TTC549 (cell line): ENCODE measurements at regions not wholly inside any gene's neighbourhood (a gene's known extent, or its start where the extent isn't known, plus 50 kb on each side); places are given as distances from the start of the nearest gene placed in this dataset.

ENCODE experiments used
- FAIRE-seq: peaks from 2 replicates; lab custom pipeline; 2012; peaks lifted over from hg19 to GRCh38; lab: Jason Lieb, UNC

DNA sequence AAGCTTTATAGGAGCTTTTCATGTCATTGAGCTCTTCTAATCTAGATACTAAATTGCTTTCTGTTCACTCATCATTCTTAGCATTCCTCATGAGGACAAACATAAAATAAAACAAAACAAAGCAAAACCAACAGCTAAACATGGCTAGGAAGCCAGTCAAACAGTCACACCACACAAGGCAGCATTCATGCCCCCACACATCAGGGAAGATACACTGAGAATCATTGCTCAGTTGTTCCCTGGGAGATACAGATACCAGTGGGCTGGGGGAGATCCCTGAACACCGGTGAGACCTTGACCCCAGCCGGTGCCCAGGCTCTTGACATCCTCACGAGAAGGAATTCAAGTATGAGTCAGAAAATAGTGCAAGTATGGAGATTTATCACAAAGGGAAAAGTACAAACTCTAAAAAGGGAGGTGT, 177.9 kb upstream of the ARL4C start:
- FAIRE-seq, result no peak

GRCh38 chr2:234673961-234674759, 177.3 kb upstream of the ARL4C start:
- FAIRE-seq, result no peak

GRCh38 chr2:234673501-234673900, 176.6 kb upstream of the ARL4C start:
- FAIRE-seq, result no peak

DNA sequence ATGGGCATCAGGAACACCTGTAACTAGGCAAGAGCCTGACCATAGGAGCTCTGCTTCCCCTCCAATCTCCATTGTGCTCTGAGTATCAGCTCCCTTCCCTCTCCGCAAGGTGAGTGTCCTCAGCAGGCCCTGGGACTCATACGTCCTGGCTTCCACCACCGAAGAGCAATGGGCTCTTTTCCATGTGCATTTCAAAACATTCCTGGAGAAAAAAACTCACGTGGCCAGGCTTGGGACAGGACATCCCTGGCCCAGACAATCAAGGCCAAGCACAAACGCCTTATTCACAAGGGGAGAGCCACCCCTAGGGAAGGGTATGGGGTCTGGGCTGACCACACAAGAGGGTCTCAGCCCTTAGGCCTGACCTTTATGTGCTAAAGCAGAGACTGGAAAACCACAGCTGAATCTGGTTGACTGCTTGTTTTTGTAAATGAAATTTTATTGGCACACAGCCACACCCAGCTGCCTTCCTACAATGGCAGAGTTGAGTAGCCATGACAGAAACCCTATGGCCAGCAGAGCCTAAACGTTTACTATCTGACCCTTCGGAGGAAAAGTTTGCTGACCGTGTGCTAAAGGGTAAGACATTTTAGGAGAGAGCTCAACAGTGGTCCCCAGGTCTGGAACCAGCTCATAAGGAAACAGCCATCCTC, 175.7 kb upstream of the ARL4C start:
- FAIRE-seq, result no peak

GRCh38 chr2:234671716-234672115, 174.8 kb upstream of the ARL4C start:
- FAIRE-seq, result no peak

GRCh38 chr2:234671231-234671630, 174.3 kb upstream of the ARL4C start:
- FAIRE-seq, result no peak

DNA sequence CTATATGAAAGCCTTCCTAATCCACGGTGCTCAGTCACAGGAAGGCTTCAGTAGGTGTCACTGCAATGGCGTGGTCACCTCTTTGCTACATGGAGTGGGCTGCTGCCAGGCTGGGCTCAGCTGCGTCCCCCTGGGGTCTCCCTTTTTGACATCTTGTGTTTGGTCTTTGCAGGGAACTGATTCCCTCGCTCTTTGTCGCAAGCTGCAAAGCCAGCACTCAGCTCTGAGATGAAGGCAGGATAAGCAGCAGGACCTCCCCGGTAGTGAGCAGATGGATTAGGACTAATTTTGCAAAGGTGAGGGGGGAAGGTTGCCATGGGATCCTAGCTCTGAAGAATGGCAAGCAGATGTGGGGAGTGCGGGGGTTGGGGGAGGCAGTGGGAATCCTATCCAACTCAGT, 173.9 kb upstream of the ARL4C start:
- FAIRE-seq, result no peak

- no peak for FAIRE-seq
Measured at GRCh38 chr2:234670052-234670451, 173.2 kb upstream of the ARL4C start.

GRCh38 chr2:234669621-234670020, 172.7 kb upstream of the ARL4C start:
- no peak for FAIRE-seq

GRCh38 chr2:234669001-234669400, 172.1 kb upstream of the ARL4C start:
- FAIRE-seq, result no peak

DNA sequence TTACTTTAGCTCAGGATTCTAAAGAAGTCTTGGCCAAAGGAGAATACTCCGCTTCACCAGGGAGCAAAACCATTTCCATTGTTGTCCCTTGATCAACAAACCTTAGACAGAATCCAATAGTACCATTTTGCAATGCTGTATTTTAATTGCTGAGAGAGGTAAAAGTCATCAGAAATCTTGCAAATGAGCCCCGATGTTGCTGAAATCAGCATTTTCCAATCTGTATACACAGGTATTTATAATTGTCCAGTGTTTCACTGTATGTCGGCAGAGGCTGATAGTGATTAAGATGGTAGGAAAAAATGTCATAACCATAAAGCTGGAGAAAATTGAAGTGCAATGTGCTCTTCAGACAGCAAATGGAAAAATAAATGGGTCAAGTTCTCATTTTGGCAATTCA, 170.0 kb upstream of the ARL4C start:
- no peak for FAIRE-seq

- no peak for FAIRE-seq
Measured at GRCh38 chr2:234665304-234665703, 168.4 kb upstream of the ARL4C start.

DNA sequence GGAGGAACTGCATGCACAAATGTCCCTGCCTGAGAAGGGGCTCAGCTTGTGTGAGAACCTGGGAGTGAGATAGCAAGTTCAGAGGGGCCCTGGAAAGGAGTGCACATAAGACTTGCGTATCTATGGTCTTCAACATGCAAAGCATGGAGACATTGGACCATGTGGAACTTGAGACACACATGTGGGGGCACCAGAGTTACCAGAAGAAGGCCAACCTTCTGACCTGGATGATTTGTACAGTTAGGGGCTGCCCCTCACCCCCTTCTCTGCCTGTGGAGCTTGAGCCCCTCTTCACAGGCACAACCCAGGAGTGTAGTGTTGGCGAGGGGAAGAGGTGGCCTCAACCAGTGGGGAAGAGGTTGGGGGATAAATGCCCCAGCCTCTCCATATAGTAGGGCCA, 165.0 kb upstream of the ARL4C start:
- no peak for FAIRE-seq

DNA sequence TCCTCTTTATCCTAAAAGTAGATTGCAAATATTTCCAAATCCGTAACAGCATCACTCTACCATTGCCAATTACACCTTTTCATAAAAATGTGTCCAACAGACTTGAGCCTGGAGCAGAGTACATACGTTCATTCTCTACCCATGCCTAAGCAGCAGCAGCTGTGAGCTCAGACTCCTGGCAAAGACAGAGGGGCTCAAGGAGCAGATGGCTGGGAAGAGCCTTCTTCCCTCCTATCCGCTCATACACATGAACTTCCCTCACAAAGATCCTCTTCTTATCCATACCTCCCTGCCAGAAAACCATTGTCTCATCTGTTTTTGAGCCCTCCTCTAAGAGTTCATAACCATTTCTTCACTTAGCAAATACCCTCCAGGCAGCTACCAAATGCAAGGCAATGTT, 164.3 kb upstream of the ARL4C start:
- FAIRE-seq, result no peak

- no peak for FAIRE-seq
Measured at GRCh38 chr2:234655706-234656105, 158.8 kb upstream of the ARL4C start.

DNA sequence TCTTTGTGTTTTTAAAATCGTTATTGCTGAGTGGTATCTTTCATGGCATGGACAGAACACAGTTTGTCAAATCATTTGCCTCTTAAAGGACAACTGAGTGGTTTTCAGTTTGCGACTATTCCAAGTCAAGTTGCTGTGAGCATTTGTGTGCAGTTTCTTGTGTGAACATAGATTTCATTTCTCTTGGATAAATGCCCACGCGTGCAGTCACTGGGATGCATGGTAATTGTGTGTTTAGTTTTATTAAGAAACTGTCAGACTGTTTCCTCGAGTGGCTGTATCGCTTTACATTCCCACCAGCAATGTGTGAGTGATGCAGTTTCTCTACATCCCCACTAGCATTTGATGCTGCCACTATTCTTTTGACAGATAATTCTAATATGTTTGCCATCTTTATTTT, 154.0 kb upstream of the ARL4C start:
- FAIRE-seq, result no peak

DNA sequence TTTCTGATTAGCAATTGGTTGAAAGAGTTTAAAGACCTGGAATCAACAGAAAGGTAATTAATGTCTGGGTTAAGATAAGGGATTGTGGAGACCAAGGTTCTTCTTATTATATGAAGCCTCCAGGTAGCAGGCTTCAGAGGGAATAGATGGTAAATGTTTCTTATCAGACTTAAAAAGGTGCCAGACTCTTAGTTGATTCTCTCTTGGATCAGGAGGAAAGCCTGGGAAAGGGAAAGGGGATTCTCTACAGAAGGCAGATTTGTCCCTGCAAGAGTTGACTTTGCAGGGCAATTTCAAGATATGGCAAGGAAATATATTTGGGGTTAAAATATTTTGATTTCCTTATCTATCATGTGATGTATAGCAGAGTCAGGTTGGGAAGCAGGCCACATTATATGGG, 153.1 kb upstream of the ARL4C start:
- FAIRE-seq, result no peak

GRCh38 chr2:234643407-234643806, 146.5 kb upstream of the ARL4C start:
- FAIRE-seq, result no peak

- no peak for FAIRE-seq
Measured at GRCh38 chr2:234641086-234641485, 144.2 kb upstream of the ARL4C start.

DNA sequence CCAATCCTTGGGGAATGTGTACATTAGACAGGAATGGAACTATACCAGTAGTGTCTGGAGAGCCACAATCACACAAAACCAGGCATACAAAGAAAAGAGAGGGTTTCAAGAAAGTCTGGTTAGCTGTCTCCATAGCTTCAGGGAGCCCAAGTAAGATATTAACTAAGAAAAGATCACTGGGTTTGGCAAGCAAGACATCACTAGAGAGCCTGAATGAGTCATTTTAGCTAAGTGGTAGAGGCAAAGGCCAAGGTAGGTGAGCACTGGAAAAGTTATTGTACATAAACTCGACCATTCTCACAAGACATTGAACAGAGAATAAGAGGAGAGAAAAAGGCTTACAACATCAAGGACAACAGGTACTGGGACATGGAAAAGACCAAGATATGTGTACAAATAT, 143.8 kb upstream of the ARL4C start:
- FAIRE-seq, result no peak

GRCh38 chr2:234638966-234639365, 142.1 kb upstream of the ARL4C start:
- no peak for FAIRE-seq

DNA sequence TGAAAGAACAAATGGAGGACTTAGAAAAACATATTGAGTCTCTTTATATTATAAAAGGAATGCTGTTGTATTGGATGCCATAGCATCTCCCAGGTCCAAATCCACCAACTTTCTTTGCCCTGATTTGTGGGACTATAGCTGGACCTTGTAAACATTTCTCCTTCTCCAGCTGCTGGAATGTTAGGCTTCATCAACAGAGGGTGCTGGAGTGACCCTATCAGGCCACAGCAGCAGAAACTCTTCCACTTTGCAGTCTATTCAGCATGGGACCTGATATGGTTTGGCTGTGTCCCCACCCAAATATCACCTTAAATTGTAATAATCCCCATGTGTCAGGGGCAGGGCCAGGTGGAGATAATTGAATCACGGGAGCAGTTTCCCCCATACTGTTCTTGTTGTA, 138.4 kb upstream of the ARL4C start:
- no peak for FAIRE-seq

DNA sequence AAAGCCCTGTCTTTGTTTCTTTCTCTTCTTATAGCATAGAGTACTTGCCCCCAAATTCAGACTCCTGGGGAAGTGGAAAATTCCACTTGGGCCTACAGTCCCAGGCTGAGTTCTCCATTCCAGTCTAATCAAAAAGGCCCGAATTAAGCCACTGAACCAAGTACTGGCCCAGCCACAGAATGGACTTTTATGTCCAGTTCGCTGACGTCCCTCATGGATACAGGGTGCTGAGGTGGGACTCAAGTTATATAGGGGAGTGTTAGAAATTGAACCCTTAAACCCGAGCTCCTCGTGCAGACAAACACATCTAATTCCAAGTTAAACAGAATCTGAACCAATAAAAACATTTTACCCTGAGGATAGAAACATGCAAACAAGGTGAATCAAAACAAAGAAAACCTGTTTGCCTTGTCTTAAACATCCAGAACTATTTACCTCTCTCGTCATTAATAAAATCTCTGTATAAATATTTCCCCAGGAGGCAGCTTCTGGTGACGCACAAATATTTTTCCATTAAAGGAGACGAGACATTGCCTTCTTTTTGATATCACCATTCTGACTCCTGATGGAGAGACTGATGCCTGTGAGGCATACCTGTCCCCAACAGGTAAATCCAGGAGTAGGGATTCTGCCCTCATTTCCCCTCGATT, 136.8 kb upstream of the ARL4C start:
- FAIRE-seq, result no peak
